Skeletal muscle satellite cell (primary cell): ENCODE measurements at regions not wholly inside any gene's neighbourhood (a gene's known extent, or its start where the extent isn't known, plus 50 kb on each side); places are given as distances from the start of the nearest gene placed in this dataset.

Experiments used
- H3K27me3 ChIP-seq: 2 replicates; pipeline ENCODE4 v1.7.0; 2013; ENCODE audit warnings: low read length; ENCODE audit not compliant: control insufficient read depth, insufficient read depth
- H3K36me3 ChIP-seq: 2 replicates; pipeline ENCODE4 v1.7.0; 2013; ENCODE audit warnings: mild to moderate bottlenecking, control low read depth, low read length; ENCODE audit not compliant: insufficient read depth
- H3K4me1 ChIP-seq: 2 replicates; pipeline ENCODE4 v1.7.0; 2013; ENCODE audit warnings: low read length; ENCODE audit not compliant: control insufficient read depth, insufficient read depth
- H3K4me2 ChIP-seq: 2 replicates; pipeline ENCODE4 v1.7.0; 2013; ENCODE audit warnings: mild to moderate bottlenecking, low read length
- H3K4me3 ChIP-seq: 2 replicates; pipeline ENCODE4 v1.7.0; 2013; ENCODE audit warnings: low read length
- H3K9ac ChIP-seq: 2 replicates; pipeline ENCODE4 v1.7.0; 2013; ENCODE audit warnings: mild to moderate bottlenecking, low read depth, low read length, moderate library complexity
- H3K9me3 ChIP-seq: replicated peaks from 2 replicates; pipeline ENCODE4 v1.7.0; 2013; ENCODE audit warnings: mild to moderate bottlenecking, control low read depth, low read length

GRCh38 chr1:59141267-59141863 is 155.5 kb upstream of the FGGY start:
- Histone ChIP-seq H3K36me3 (no peaks in the 10 kb centered on the region), H3K4me3 (no peak overlapping the region), H3K27me3 (no peaks in the 10 kb centered on the region), H3K9me3 (no peaks in the 10 kb centered on the region), H3K4me1 (peaks cover 60% of the 10 kb centered on the region), H3K4me2 (no peak overlapping the region), H3K9ac (no peak overlapping the region)

GRCh38 chr1:59142311-59143132 is 154.4 kb upstream of the FGGY start:
- Histone ChIP-seq H3K4me3 (no peak overlapping the region), H3K9ac (peak overlapping the region; percentile 46), H3K36me3 (no peaks in the 10 kb centered on the region), H3K4me2 (peak overlapping the region; percentile 55), H3K4me1 (peaks cover 59% of the 10 kb centered on the region), H3K27me3 (no peaks in the 10 kb centered on the region), H3K9me3 (no peaks in the 10 kb centered on the region)

GRCh38 chr1:59143133-59143487 is 153.8 kb upstream of the FGGY start:
- Histone ChIP-seq H3K36me3 (no peaks in the 10 kb centered on the region), H3K9ac (peak overlapping the region; percentile 46), H3K27me3 (no peaks in the 10 kb centered on the region), H3K4me1 (peaks cover 54% of the 10 kb centered on the region), H3K9me3 (no peaks in the 10 kb centered on the region), H3K4me3 (no peak overlapping the region), H3K4me2 (peak overlapping the region; percentile 55)

GRCh38 chr1:59143811-59144210 is 153.1 kb upstream of the FGGY start:
- Histone ChIP-seq H3K4me1 (peaks cover 48% of the 10 kb centered on the region), H3K9ac (peak overlapping the region; percentile 2), H3K4me3 (peak overlapping the region; percentile 27), H3K36me3 (no peaks in the 10 kb centered on the region), H3K4me2 (peak overlapping the region; percentile 55), H3K9me3 (no peaks in the 10 kb centered on the region), H3K27me3 (no peaks in the 10 kb centered on the region)

- Histone ChIP-seq H3K4me1 (peaks cover 46% of the 10 kb centered on the region), H3K4me2 (no peak overlapping the region), H3K4me3 (no peak overlapping the region)
Observed at GRCh38 chr1:59144959-59145358, 151.9 kb upstream of the FGGY start.

GRCh38 chr1:59146056-59146455 is 150.8 kb upstream of the FGGY start:
- Histone ChIP-seq H3K36me3 (no peaks in the 10 kb centered on the region), H3K9me3 (no peaks in the 10 kb centered on the region), H3K9ac (peak overlapping the region; percentile 71), H3K4me1 (peaks cover 54% of the 10 kb centered on the region), H3K4me2 (peak overlapping the region; percentile 86), H3K4me3 (no peak overlapping the region), H3K27me3 (no peaks in the 10 kb centered on the region)

More at GRCh38 chr1:59144959-59145358, 151.9 kb upstream of the FGGY start:
- Histone ChIP-seq H3K36me3 (no peaks in the 10 kb centered on the region), H3K9me3 (no peaks in the 10 kb centered on the region), H3K9ac (no peak overlapping the region), H3K27me3 (no peaks in the 10 kb centered on the region)

- H3K36me3 ChIP-seq = no peaks in the 10 kb centered on the region
- peak overlapping the region; percentile 68 for H3K4me3 ChIP-seq
- no peaks in the 10 kb centered on the region for H3K9me3 ChIP-seq
- H3K9ac ChIP-seq = peak overlapping the region; percentile 71
- H3K4me1 ChIP-seq = peaks cover 58% of the 10 kb centered on the region
- peak overlapping the region; percentile 86 for H3K4me2 ChIP-seq
- no peaks in the 10 kb centered on the region for H3K27me3 ChIP-seq
Observed at GRCh38 chr1:59146651-59147358, 150.1 kb upstream of the FGGY start.

- Histone ChIP-seq H3K27me3 (no peaks in the 10 kb centered on the region), H3K4me3 (no peak overlapping the region), H3K4me2 (no peak overlapping the region), H3K4me1 (peaks cover 40% of the 10 kb centered on the region), H3K9ac (no peak overlapping the region), H3K9me3 (no peaks in the 10 kb centered on the region), H3K36me3 (no peaks in the 10 kb centered on the region)
Observed at GRCh38 chr1:59149435-59149834, 147.5 kb upstream of the FGGY start.

- H3K4me1 ChIP-seq = peaks cover 38% of the 10 kb centered on the region
- H3K9ac ChIP-seq = peak overlapping the region; percentile 61
- peak overlapping the region; percentile 79 for H3K4me2 ChIP-seq
- peak overlapping the region; percentile 55 for H3K4me3 ChIP-seq
- H3K36me3 ChIP-seq = no peaks in the 10 kb centered on the region
- no peaks in the 10 kb centered on the region for H3K27me3 ChIP-seq
- H3K9me3 ChIP-seq = no peaks in the 10 kb centered on the region
Observed at GRCh38 chr1:59150577-59151386, 146.1 kb upstream of the FGGY start.

GRCh38 chr1:59151387-59151761 is 145.5 kb upstream of the FGGY start:
- H3K4me1 ChIP-seq = peaks cover 41% of the 10 kb centered on the region
- H3K4me2 ChIP-seq = peak overlapping the region; percentile 79
- no peaks in the 10 kb centered on the region for H3K9me3 ChIP-seq
- H3K36me3 ChIP-seq = no peaks in the 10 kb centered on the region
- no peaks in the 10 kb centered on the region for H3K27me3 ChIP-seq
- peak overlapping the region; percentile 32 for H3K4me3 ChIP-seq
- H3K9ac ChIP-seq = peak overlapping the region; percentile 61

- peak overlapping the region; percentile 61 for H3K9ac ChIP-seq
- H3K4me2 ChIP-seq = peak overlapping the region; percentile 79
- no peaks in the 10 kb centered on the region for H3K9me3 ChIP-seq
- peaks cover 41% of the 10 kb centered on the region for H3K4me1 ChIP-seq
- no peaks in the 10 kb centered on the region for H3K36me3 ChIP-seq
- H3K4me3 ChIP-seq = no peak overlapping the region
- no peaks in the 10 kb centered on the region for H3K27me3 ChIP-seq
Observed at GRCh38 chr1:59151860-59152259, 145.0 kb upstream of the FGGY start.
